Tibial nerve (tissue), 4 donors: ENCODE measurements at regions not wholly inside any gene's neighbourhood (a gene's known extent, or its start where the extent isn't known, plus 50 kb on each side); places are given as distances from the start of the nearest gene placed in this dataset.

Experiments
- CTCF ChIP-seq, 5 experiments: fragments of 200-600 bp in 3 of 5; fragments of 450-650 bp in 2 of 5; sonication (generic) in 3 of 5; IDR thresholded peaks; one replicate each; pipeline ENCODE4 v1.5.1; 2016 to 2019; ENCODE audit warnings: antibody characterized with exemption in 5 of 5, mild to moderate bottlenecking in 3 of 5, moderate library complexity in 2 of 5
- EP300 ChIP-seq, 2 donors: sonication (generic); formaldehyde crosslinking; IDR thresholded peaks; one replicate each; pipeline ENCODE4 v1.6.1; 2017; ENCODE audit warnings: antibody characterized with exemption in 2 of 2, mild to moderate bottlenecking in 1 of 2
- POLR2A ChIP-seq, 2 donors: fragments of 450-650 bp; IDR thresholded peaks; one replicate each; pipeline ENCODE4 v1.6.1; 2017; ENCODE audit warnings: antibody characterized with exemption in 2 of 2, mild to moderate bottlenecking in 2 of 2, moderate library complexity in 2 of 2

GRCh38 chr15:53296603-53297002 lies 462.9 kb downstream of the WDR72 start:
- no peak for TF ChIP-seq CTCF (IDR thresholded peaks at IDR 0.05)
- no peak for TF ChIP-seq POLR2A (IDR thresholded peaks at IDR 0.05)
- TF ChIP-seq EP300 (IDR thresholded peaks at IDR 0.05): no peak
